HFFc6 (cell line): ENCODE measurements at regions not wholly inside any gene's neighbourhood (a gene's known extent, or its start where the extent isn't known, plus 50 kb on each side); places are given as distances from the start of the nearest gene placed in this dataset.
"Not testable (repeated sequence)": the region's sequence is repeated elsewhere in the genome, so short reads cannot be mapped to it uniquely, and the experiment has no call there.

Source experiments
- DNase-seq: peaks from one replicate; pipeline ENCODE4 v3.0.0-alpha.2; 2018
- H3K27ac Mint-ChIP-seq: 2 replicates; pipeline ENCODE4 v1.8.0; 2020; ENCODE audit warnings: mild to moderate bottlenecking, mixed read lengths
- H3K27me3 Mint-ChIP-seq: 2 replicates; pipeline ENCODE4 v1.8.0; 2021; ENCODE audit warnings: mild to moderate bottlenecking, moderate library complexity, mixed read lengths; ENCODE audit not compliant: insufficient read depth
- H3K36me3 Mint-ChIP-seq: 2 replicates; pipeline ENCODE4 v1.8.0; 2021; ENCODE audit warnings: low read depth, mixed read lengths
- H3K4me1 Mint-ChIP-seq: 2 replicates; pipeline ENCODE4 v1.8.0; 2020; ENCODE audit warnings: low read depth, mixed read lengths
- H3K4me3 Mint-ChIP-seq: 2 replicates; pipeline ENCODE4 v1.8.0; 2020; ENCODE audit warnings: mild to moderate bottlenecking, moderate library complexity, mixed read lengths
- H3K9me3 Mint-ChIP-seq: 2 replicates; pipeline ENCODE4 v1.8.0; 2020; ENCODE audit warnings: mild to moderate bottlenecking, mixed read lengths
- TF ChIP-seq, protein P1 (sequence below): fragments of 200-600 bp; sonication (generic); IDR thresholded peaks from 2 replicates; pipeline ENCODE4 v1.5.0; 2021; ENCODE audit warnings: antibody characterized with exemption, mild to moderate bottlenecking

DNA sequence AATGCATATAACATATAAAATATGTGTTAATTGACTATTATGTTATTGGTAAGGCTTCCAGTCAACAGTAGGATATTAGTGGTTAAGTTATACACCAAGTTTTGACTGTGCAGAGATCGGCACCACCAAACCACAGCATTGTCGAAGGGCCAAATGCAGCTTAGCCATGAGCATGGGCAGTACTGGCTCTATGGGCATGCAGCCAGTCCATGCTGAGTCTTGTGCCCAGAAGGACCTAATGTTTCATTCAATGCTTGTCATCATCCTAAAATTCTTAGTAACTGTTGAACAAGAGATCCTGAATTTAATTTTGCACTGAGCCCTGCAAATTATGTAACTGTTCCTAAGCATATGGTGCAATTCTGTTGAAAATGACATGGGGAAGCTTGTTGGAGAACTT lies 233.4 kb upstream of the HS3ST3A1 start:
- TF ChIP-seq, protein P1, sequence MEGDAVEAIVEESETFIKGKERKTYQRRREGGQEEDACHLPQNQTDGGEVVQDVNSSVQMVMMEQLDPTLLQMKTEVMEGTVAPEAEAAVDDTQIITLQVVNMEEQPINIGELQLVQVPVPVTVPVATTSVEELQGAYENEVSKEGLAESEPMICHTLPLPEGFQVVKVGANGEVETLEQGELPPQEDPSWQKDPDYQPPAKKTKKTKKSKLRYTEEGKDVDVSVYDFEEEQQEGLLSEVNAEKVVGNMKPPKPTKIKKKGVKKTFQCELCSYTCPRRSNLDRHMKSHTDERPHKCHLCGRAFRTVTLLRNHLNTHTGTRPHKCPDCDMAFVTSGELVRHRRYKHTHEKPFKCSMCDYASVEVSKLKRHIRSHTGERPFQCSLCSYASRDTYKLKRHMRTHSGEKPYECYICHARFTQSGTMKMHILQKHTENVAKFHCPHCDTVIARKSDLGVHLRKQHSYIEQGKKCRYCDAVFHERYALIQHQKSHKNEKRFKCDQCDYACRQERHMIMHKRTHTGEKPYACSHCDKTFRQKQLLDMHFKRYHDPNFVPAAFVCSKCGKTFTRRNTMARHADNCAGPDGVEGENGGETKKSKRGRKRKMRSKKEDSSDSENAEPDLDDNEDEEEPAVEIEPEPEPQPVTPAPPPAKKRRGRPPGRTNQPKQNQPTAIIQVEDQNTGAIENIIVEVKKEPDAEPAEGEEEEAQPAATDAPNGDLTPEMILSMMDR: no peak

DNA sequence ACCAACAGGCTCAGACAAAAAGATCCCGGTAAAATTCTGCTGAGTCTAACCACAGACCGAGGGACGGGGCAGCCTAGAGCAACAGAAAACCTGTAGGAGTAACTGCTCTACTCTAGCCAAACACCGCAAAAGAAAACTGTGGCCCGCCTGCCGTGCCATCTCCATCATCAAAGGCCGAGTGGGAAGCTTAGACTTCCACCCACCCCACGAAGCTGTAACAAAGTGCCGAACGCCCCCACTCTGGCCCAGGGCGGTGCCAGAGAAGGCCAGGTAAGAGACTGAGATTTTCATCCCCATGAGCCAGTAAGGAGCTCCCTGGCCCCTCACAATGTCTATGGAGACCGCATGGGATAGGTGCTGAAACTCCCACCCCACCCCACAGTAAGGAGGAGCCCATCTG lies 231.9 kb upstream of the COX10 start:
- Mint-ChIP-seq H3K4me1 (no peaks in the 10 kb centered on the region), H3K27ac (no peak overlapping the region), H3K27me3 (peaks cover 4% of the 10 kb centered on the region), H3K9me3 (no peaks in the 10 kb centered on the region), H3K4me3 (no peak overlapping the region), H3K36me3 (no peaks in the 10 kb centered on the region)
- TF ChIP-seq, protein P1: no peak
- DNase-seq: no peak

More for the DNA sequence above, 233.4 kb upstream of the HS3ST3A1 start:
- no peaks in the 10 kb centered on the region for H3K9me3 Mint-ChIP-seq
- DNase-seq: no peak
- H3K27me3 Mint-ChIP-seq: peaks cover 4% of the 10 kb centered on the region
- H3K4me1 Mint-ChIP-seq: no peaks in the 10 kb centered on the region
- H3K27ac Mint-ChIP-seq: no peak overlapping the region
- no peak overlapping the region for H3K4me3 Mint-ChIP-seq
- no peaks in the 10 kb centered on the region for H3K36me3 Mint-ChIP-seq

DNA sequence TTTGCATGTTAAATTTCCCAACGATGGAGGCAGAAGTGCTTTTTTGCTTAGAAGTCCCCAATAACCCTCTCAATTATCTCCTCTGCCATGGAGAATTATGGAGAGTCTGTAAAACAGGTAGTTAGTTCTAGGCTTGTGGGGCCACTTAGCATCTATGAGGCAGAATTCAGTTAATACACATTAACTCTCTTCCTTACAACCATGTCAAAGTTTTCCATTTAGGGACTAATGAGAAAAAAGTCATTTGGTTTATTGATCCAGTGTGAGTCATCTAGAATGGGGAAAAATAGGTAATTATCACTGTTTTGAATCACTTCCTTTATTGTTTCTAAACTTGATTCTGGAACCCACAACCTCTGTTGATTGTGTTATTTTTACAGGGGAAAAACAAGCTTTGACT lies 229.1 kb upstream of the COX10 start:
- Mint-ChIP-seq H3K4me1 (0 out of 2 replicates have a peak, but pooled peaks cover 5% of the 10 kb centered on the region), H3K27me3 (peaks cover 8% of the 10 kb centered on the region), H3K27ac (no peak overlapping the region), H3K4me3 (no peak overlapping the region), H3K9me3 (no peaks in the 10 kb centered on the region), H3K36me3 (no peaks in the 10 kb centered on the region)
- DNase-seq: no peak
- TF ChIP-seq, protein P1: no peak

DNA sequence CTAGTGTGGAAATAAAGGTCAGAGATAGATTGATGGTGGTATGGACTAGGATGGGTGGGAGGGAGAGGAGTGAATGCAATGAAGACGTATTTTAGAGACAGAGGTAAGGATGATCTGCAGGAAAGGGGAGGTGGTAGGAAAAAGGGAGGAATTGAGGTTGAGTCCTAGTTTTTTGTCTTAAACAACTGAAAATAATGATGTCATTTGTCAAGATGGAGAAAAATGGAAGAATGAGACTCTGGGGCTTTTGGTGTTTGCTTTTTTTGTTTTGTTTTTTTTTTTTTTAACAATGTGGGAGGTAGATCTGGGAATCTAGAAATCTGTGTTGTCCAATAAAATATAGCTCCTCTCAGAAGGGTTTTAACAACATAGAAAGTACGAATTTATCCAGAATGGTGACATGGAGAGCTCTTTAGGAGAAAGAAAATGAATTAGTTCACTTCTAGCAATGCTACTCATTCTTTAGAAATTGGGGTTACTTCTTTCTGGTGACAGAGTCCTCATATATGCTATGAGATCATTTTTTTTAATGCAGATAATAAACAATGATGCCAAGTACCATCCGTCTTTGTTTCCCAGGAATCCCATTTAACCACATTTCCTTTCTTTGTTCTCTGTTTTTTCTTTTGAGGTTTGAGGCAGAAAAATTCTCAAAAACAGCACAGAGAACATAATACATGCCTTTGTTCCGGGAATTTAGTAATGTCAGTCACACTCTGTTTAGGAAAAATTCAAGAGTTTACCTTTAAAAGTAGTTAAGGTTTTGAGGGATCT lies 225.3 kb upstream of the COX10 start:
- no peak overlapping the region for H3K27ac Mint-ChIP-seq

DNA sequence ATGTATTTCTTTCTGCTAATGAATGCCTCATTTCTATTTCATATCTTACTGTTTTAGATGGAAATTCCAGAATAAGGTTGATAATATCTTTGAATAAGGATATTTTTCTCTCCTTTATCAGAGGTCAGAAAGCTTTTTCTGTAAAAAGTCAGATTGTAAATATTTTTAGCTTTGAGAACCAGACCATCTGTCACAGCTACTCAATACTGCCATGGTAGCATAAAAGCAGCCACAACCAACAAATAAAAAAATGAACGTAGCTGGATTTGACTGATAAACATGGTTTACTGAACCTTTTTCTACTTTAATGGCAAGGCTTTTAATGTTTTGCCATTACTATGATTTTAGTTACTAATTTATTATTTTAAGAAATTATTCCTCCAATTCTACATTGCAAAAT lies 217.4 kb upstream of the COX10 start:
- Mint-ChIP-seq H3K9me3 (peaks cover 8% of the 10 kb centered on the region), H3K36me3 (peaks cover 5% of the 10 kb centered on the region), H3K27me3 (peaks cover 1% of the 10 kb centered on the region), H3K4me1 (no peaks in the 10 kb centered on the region), H3K4me3 (no peak overlapping the region), H3K27ac (no peak overlapping the region)
- TF ChIP-seq, protein P1: no peak
- DNase-seq: no peak

More for the DNA sequence above, 225.3 kb upstream of the COX10 start:
- Mint-ChIP-seq H3K9me3 (no peaks in the 10 kb centered on the region), H3K36me3 (no peaks in the 10 kb centered on the region), H3K4me3 (no peak overlapping the region), H3K4me1 (0 out of 2 replicates have a peak, but pooled peaks cover 5% of the 10 kb centered on the region), H3K27me3 (peaks cover 5% of the 10 kb centered on the region; the same call in 1 of the 2 replicates)
- no peak for DNase-seq
- TF ChIP-seq, protein P1: no peak

DNA sequence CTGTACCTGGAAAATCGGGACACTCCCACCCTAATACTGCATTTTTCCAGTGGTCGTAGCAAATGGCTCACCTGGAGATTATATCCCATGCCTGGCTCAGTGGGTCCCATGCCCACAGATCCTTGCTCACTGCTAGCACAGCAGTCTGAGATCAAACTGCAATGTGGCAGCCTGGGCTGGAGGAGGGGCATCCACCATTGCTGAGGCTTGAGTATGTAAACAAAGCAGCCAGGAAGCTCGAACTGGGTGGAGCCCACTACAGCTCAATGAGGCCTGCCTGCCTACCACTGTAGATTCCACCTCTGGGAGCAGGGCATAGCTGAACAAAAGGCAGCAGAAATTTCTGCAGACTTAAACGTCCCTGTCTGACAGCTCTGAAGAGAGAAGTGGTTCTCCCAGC lies 213.6 kb upstream of the COX10 start:
- DNase-seq, H3K27me3 Mint-ChIP-seq, H3K4me3 Mint-ChIP-seq, H3K36me3 Mint-ChIP-seq, H3K4me1 Mint-ChIP-seq, H3K27ac Mint-ChIP-seq: not testable (repeated sequence)
- H3K9me3 Mint-ChIP-seq: peaks cover 24% of the 10 kb centered on the region
